Transverse colon (tissue), 4 donors: ENCODE measurements at regions not wholly inside any gene's neighbourhood (a gene's known extent, or its start where the extent isn't known, plus 50 kb on each side); places are given as distances from the start of the nearest gene placed in this dataset.

Experiments used
- DNase-seq: peaks from one replicate; pipeline ENCODE4 v3.0.0-alpha.2; 2019
- H3K27ac ChIP-seq, 4 donors: fragments of 200-600 bp; sonication (generic); 2 replicates each; pipeline ENCODE4 v1.5.1; 2016 to 2018; ENCODE audit warnings: inconsistent platforms in 4 of 4
- H3K27me3 ChIP-seq: fragments of 200-600 bp; sonication (generic); 2 replicates; pipeline ENCODE4 v1.5.1; 2017; ENCODE audit warnings: inconsistent platforms
- H3K36me3 ChIP-seq, 4 donors: fragments of 200-600 bp; sonication (generic); 2 replicates each; pipeline ENCODE4 v1.5.1; 2017 to 2019; ENCODE audit warnings: inconsistent platforms in 4 of 4
- H3K4me1 ChIP-seq, 4 donors: fragments of 200-600 bp; sonication (generic); 2 replicates each; pipeline ENCODE4 v1.5.1; 2017 to 2020; ENCODE audit warnings: inconsistent platforms in 4 of 4
- H3K4me3 ChIP-seq, 4 donors: fragments of 200-600 bp; sonication (generic); 1 replicate in 1 of 4; 2 replicates in 3 of 4; pipeline versions ENCODE4 v1.5.1 to v1.6.1; 2017 to 2019; ENCODE audit warnings: inconsistent platforms in 4 of 4
- H3K9me3 ChIP-seq, 2 donors: fragments of 200-600 bp; sonication (generic); 2 replicates each; pipeline ENCODE4 v1.5.1; 2017 to 2019; ENCODE audit warnings: inconsistent platforms in 2 of 2
- EP300 ChIP-seq: sonication (generic); formaldehyde crosslinking; IDR thresholded peaks from one replicate; pipeline ENCODE4 v1.6.1; 2017; ENCODE audit warnings: antibody characterized with exemption, low read depth
- POLR2A ChIP-seq: fragments of 450-650 bp; IDR thresholded peaks from one replicate; pipeline ENCODE4 v1.6.1; 2016; ENCODE audit warnings: antibody characterized with exemption, mild to moderate bottlenecking, moderate library complexity
- POLR2AphosphoS5 ChIP-seq, 3 donors: sonication (generic); formaldehyde crosslinking; IDR thresholded peaks; one replicate each; pipeline ENCODE4 v1.6.1; 2016; ENCODE audit warnings: antibody characterized with exemption in 3 of 3
- WGBS, 2 donors: methylation state at CpG; one replicate each; pipeline ENCODE4 v1.1.5; 2018; ENCODE audit warnings: low coverage in 1 of 2; 5-methylcytosine and 5-hydroxymethylcytosine counted together
- in situ Hi-C, 4 donors: fragments of 200-750 bp; cut with MboI; loops; one replicate each; pipeline versions ENCODE4 v1.15.0 to v1.15.1; 2017; ENCODE audit warnings: low sequenced_read_pairs in 3 of 4, low pct_ligation_motif_present in 1 of 4, low pct_unique_long_range_greater_than_20kb in 1 of 4
- intact Hi-C: fragments of 100-400 bp; cut with DNase I; formaldehyde crosslinking; loops from one replicate; pipeline ENCODE4 v1.15.1; 2023; ENCODE audit warnings: low total_unique reads
- TF ChIP-seq, protein P1 (sequence below), 5 experiments: fragments of 200-600 bp in 3 of 5; fragments of 450-650 bp in 2 of 5; sonication (generic) in 3 of 5; IDR thresholded peaks; 1 replicate in 2 of 5; 2 replicates in 3 of 5; pipeline ENCODE4 v1.5.1; 2016 to 2017; ENCODE audit warnings: antibody characterized with exemption in 5 of 5, inconsistent platforms in 3 of 5, mild to moderate bottlenecking in 2 of 5, moderate library complexity in 1 of 5

DNA sequence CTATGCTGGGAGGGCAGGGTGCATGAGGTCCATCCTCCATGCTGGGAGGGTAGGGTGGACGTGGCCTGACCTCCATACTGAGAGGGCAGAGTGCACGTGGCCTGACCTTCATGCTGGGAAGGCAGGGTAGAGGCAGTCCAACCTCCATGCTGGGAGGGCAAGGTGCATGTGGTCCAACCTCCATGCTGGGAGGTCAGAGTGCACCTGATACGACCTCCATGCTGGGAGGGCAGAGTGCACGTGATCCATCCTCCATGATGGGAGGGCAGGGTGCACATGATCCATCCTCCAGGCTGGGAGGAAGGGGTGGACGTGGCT is 622.2 kb downstream of the BRD1 start:
- no peak for DNase-seq
- no peak overlapping the region for H3K4me3 ChIP-seq
- H3K36me3 ChIP-seq: no peaks in the 10 kb centered on the region
- in situ Hi-C loops (no loop called here), intact Hi-C loops (no loop called here)
- H3K27me3 ChIP-seq: no peaks in the 10 kb centered on the region
- TF ChIP-seq, protein P1, sequence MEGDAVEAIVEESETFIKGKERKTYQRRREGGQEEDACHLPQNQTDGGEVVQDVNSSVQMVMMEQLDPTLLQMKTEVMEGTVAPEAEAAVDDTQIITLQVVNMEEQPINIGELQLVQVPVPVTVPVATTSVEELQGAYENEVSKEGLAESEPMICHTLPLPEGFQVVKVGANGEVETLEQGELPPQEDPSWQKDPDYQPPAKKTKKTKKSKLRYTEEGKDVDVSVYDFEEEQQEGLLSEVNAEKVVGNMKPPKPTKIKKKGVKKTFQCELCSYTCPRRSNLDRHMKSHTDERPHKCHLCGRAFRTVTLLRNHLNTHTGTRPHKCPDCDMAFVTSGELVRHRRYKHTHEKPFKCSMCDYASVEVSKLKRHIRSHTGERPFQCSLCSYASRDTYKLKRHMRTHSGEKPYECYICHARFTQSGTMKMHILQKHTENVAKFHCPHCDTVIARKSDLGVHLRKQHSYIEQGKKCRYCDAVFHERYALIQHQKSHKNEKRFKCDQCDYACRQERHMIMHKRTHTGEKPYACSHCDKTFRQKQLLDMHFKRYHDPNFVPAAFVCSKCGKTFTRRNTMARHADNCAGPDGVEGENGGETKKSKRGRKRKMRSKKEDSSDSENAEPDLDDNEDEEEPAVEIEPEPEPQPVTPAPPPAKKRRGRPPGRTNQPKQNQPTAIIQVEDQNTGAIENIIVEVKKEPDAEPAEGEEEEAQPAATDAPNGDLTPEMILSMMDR (IDR thresholded peaks at IDR 0.05): no peak
- TF ChIP-seq EP300: no peak
- no peak for TF ChIP-seq POLR2AphosphoS5 (IDR thresholded peaks at IDR 0.05)
- no peak for TF ChIP-seq POLR2A
- no peaks in the 10 kb centered on the region for H3K9me3 ChIP-seq
- no peaks in the 10 kb centered on the region for H3K4me1 ChIP-seq
- WGBS, 2 donors: 27 to 36% methylated on average over 3 to 4 of the region's 5 CpGs
- no peak overlapping the region for H3K27ac ChIP-seq

DNA sequence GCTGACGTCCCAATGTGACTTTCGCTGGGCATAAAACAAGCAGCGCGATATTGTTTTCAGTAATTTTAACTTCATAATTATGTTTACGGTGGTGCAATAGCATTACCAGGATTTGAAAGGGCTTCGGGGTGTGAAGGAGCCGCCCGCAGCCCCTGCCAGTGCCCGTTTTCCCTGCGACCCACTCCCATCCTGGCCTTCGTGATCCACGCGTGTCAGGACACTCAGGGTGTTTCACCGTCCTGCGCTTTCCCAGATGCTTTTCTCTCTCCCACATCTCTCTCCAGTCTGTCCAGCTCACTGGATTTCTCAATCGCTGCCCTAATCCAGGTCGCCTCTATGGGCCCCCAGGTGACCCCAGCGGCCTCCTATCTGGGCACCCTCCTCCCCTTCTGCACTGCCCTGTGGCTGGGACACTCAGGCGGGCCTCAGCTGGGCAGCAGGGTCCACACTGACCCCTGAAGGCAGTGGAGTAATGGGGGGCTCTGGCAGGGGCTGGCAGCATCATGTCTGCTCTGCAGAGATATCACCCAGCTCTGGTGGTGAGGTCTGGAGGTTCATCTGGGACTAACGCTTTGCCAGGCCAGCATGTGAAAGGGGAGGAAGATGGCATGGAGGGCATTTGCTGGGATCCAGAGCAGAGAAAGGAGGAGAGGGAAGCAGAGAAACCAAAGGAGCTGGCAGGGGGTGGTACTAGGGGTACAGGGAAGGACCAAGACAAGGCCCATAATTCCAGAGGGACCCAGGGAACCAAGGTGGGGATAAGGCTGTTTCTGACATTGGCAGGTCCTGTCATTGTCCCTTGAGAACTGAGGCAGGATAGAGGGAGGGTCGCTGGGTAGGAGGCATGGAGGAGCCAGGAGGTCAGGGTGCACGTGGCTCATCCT is 622.8 kb downstream of the BRD1 start:
- WGBS, 2 donors: 39 to 84% methylated on average over 4 to 22 of the region's 22 CpGs
- TF ChIP-seq, protein P1 (IDR thresholded peaks at IDR 0.05): no peak
- no peak for TF ChIP-seq EP300
- no peak for TF ChIP-seq POLR2AphosphoS5 (IDR thresholded peaks at IDR 0.05)
- TF ChIP-seq POLR2A: no peak
- H3K4me3 ChIP-seq: no peak overlapping the region
- H3K9me3 ChIP-seq: no peaks in the 10 kb centered on the region
- no peaks in the 10 kb centered on the region for H3K4me1 ChIP-seq
- in situ Hi-C loops: no loop called here
- no peak for DNase-seq
- H3K36me3 ChIP-seq: no peaks in the 10 kb centered on the region
- intact Hi-C loops: no loop called here
- no peak overlapping the region for H3K27ac ChIP-seq
- H3K27me3 ChIP-seq: no peaks in the 10 kb centered on the region

DNA sequence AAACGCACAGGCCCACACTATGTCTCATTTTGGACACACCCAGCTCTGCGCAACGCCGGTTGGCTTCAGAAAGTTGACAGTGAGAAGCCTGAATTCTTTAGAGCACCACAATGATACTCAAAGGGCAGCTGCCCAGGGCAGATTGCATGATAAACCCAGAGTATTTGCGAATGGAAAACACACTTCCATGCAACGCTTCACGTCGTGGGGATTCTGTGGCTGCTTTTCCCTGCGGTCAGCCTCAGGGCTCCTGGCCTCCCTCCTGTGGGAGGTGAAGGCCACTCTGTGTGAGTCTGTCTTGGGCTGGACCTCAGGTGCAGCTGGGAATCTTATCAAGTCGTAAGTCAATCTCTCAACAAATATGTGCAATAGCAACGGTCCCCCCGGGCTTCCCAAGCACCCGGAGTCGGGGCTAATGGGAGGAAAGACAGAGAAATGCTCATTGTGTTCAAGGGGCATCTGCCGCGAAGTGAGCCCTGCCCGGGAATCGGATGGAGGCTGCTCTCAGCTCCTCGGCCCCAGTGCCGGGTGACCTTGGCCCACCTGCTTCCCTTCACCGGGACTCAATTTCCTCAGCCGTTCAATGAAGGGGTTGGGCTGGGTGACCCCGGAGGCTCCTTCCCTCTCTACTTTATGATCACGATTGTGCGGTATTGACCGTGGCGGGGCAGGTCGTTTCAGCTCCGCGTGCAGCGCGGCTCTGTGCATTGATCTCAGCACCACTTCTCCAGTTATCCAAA is 623.6 kb downstream of the BRD1 start:
- TF ChIP-seq EP300 (no peak), POLR2A (no peak), POLR2AphosphoS5 (IDR thresholded peaks at IDR 0.05) (no peak)
- TF ChIP-seq, protein P1 (IDR thresholded peaks at IDR 0.05): no peak
- DNase-seq: no peak
- Histone ChIP-seq H3K36me3 (no peaks in the 10 kb centered on the region), H3K4me3 (no peak overlapping the region), H3K4me1 (no peaks in the 10 kb centered on the region), H3K9me3 (no peaks in the 10 kb centered on the region), H3K27me3 (no peaks in the 10 kb centered on the region), H3K27ac (no peak overlapping the region)
- in situ Hi-C loops: no loop called here
- WGBS, 2 donors: 82 to 91% methylated on average over 4 to 32 of the region's 32 CpGs
- intact Hi-C loops: no loop called here

DNA sequence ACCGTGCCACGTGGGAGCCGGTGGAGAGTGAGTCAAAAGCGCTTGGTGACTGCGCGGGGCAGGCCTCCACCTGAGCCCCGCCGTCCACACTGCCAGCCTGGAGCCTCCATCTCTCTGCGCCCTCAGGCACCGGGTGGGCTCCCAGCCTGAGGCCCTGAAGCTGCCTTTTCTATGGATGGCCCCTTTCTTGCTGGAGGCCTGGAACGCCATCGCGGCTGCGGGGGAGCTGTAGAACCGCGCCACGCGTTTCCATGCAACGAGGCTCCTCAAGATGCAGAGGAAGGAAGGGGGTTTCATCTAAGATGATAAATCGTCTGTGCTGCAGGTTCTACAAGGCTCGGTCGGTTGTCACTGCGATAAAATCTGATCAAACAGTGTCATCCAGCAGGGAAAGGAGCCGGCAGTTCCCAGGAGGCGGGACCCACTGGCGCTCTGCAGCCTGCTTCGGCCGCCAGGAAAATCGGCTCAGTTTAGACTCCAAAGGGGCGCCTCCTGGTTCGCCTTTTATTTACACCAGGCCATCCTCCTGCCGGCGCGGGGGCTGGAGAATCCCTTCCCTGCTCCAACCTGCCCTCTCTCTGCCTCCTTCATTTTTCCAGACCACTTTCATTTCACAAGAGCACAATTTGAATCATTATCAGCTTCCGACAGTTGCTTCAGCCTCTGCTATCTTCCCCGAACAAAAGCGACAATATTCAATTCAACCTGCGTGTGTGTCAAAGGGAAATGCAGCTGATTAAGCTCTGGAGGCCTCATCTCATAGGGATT is 624.4 kb downstream of the BRD1 start:
- in situ Hi-C loops: no loop called here

More for the DNA sequence above, 624.4 kb downstream of the BRD1 start:
- TF ChIP-seq POLR2AphosphoS5 (IDR thresholded peaks at IDR 0.05): no peak
- no peak for TF ChIP-seq POLR2A
- TF ChIP-seq, protein P1 (IDR thresholded peaks at IDR 0.05): no peak
- TF ChIP-seq EP300: no peak
- no peak overlapping the region for H3K4me3 ChIP-seq
- 80 to 85% methylated on average over 4 to 38 of the region's 38 CpGs for WGBS, 2 donors
- no peaks in the 10 kb centered on the region for H3K36me3 ChIP-seq
- H3K27ac ChIP-seq: no peak overlapping the region
- H3K4me1 ChIP-seq: no peaks in the 10 kb centered on the region
- DNase-seq: no peak
- intact Hi-C loops: no loop called here
- no peaks in the 10 kb centered on the region for H3K9me3 ChIP-seq
- H3K27me3 ChIP-seq: no peaks in the 10 kb centered on the region
